ENCODE measurements at regions not wholly inside any gene's neighbourhood (a gene's known extent, or its start where the extent isn't known, plus 50 kb on each side); places are given as distances from the start of the nearest gene placed in this dataset.

DNA sequence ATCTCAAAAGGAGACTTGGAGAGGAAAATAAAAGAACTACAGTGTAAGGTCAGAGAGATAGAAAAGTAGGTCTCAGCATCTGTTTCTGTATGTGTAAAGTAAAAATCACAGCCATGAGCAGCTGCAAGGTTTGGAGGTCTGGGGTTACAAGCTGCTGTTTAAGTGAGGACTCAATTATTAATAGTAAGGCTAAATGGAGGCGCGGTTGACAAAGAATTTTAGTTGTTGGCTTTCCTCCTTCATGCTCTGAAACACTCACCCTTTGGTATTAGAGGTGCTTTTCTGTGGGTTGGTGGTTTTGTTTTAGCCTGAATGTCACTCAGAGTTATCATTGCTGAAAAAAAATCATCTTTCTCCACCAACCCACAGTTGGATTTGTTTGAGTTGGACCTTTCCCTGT lies 59.8 kb upstream of the HAO2 start:
- no peak for DNase-seq

DNA sequence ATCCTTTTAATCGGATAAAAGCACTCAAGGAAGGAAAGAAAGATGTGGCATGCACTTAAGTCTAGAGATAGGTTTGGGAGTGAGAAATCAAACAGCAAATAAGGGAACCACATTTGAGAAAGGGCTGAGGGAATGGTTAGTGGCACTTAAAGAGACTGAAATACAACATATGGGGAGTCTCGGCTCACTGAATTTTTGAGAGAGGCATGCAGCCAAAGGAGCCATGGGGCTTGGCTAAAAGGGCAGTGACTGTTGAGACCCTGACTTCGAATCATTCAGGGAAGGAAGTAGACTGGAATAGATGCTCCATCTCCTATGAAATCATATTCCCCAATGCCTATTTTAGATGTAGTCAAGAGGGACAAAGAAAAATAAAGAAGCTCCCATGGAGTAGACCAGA lies 58.3 kb upstream of the HAO2 start:
- DNase-seq: no peak

DNA sequence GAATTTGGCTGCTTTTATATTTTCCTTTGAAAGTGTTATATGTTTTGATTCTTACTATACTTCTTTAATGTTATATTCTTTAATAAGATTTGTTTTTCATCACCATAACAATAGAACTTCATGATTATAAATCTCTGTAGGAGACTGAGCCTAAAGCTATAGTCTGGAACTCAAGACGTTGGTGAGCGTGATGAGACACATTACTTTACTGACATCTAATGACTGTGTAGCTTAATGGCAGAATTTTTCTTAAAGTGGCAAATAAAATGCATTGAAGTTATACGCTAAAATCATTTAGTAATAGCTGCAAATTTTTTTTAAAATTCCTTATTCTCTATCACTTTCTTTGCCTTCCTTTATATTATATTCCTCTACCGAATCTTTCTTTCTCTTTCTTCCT lies 56.1 kb upstream of the HAO2 start:
- no peak for DNase-seq

DNA sequence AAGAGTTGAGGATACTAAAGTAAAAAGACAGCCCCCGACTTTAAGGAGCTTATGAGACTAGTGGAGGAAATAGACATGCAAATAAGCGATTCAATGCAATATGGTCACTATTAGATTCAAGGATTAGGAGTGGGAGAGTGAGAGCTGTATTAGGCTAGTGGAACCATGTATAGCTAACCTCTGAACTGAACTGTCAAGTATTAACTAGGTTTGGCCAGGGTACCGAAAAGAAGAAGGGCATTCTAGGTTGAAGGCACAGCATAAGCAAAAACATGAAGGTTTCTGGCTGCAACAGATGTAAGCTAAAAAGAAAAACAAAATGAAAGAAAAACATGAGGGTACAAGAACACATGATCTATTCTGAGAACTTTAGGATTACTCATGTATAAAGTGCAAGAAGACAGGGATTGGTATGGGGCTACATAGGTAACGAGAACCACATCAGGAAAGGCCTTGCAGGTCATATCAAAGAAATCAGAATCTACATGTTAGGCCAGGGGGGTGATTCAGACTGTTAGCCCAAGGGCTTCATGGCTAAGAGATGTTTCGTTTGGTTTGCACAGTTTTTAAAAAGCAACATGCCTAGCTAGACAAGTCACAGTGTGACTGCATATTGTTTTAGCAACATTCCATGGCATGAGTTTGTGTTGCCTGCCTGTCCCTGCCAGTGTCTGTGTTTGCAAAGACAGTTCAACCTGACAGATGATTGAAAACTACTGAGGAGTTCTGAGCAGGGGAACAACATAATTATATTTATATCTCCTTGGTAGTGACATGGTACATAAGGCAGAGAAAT lies 54.4 kb upstream of the HAO2 start:
- DNase-seq: no peak

DNA sequence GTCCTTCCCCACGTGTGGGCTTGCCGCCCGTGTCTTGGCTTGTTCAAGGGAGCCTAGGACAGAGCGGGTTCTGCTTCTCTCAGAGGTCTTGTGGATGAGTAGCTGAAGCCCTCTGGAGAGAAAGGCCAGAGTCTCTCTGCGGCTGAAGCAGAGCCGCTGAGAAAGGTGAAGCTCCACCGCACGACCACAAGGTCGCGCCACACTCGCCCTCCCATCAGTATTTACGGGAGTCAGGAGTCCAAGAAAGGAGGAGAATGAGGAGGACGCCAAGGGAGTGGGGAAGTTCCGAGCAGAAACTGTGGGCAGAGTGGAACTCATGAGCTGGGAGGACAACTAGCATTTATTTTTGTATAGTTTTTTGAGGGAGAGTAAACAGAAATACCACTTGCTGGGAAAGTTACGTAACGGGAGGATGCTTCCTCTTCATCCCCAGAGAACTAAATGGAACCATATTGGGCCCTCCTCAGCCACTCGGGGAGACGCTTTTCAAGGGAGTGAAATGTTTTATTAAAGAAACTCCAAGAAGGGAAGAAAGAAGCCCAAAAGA lies 51.6 kb upstream of the HAO2 start:
- no peak for DNase-seq

DNA sequence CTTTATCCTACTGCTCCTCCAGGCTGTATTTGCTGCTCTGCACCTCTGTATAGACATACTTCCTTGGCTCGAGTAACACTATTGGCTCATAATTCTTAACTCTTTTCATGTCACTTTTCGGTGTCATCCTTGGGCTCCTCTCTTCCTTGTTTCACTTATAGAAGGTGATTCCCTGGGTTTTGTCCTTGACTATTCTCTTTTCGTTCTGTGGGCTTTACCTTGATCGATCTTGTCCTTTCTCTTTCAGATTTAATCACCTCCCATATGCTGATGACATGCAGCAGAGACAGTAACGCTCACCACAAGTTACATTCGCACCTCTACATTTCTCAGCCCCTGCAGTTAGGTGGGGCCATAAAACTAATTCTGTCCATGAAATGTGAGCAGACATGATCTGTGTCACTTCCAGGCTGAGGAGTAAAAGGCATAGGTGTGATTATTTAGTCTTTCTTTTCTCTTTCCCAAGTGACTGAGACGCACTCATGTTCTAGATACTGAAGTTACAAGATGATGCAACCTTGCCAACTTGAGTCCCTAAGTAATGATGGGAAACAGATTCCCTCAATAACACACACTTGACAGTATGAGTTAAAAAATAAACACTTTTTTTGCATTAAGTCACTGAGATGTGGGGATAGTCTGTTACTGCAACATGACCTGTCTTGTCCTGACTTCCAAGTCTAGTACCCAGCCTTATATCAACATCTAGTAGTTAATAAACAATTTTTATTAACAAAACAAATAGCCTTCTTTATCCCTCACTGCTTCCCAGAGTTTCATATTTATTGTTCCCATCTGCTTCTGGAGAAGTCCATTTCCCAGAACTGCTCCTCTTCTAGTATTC lies 49.9 kb upstream of the HAO2 start:
- DNase-seq: no peak

All from NCI-H1694 treated with DMSO at 0.1 percent for 48 hours (cell line).